H54 (cell line): ENCODE measurements at regions not wholly inside any gene's neighbourhood (a gene's known extent, or its start where the extent isn't known, plus 50 kb on each side); places are given as distances from the start of the nearest gene placed in this dataset.

ENCODE experiments used
- DNase-seq: peaks from one replicate; pipeline ENCODE4 v3.0.0; 2011; ENCODE audit warnings: low spot score, mixed read lengths; ENCODE audit not compliant: insufficient read length
- FAIRE-seq: peaks from 3 replicates; lab custom pipeline; 2011; peaks lifted over from hg19 to GRCh38; lab: Jason Lieb, UNC
- POLR2A ChIP-seq: IDR thresholded peaks from 2 replicates; pipeline ENCODE4 v1.6.1; 2011; ENCODE audit warnings: low read depth, mild to moderate bottlenecking, low read length

- FAIRE-seq, result no peak
- TF ChIP-seq POLR2A, result no peak
- no peak for DNase-seq
These were observed 385.0 kb downstream of the EFNA5 start for GRCh38 chr5:107285772-107286171.

GRCh38 chr5:107284822-107285525, 385.8 kb downstream of the EFNA5 start:
- FAIRE-seq (peak; percentile 83), DNase-seq (no peak)
- TF ChIP-seq POLR2A, result no peak

GRCh38 chr5:107282061-107282460, 388.7 kb downstream of the EFNA5 start:
- no peak for DNase-seq
- no peak for FAIRE-seq
- no peak for TF ChIP-seq POLR2A

- no peak for FAIRE-seq
- DNase-seq, result no peak
- TF ChIP-seq POLR2A, result no peak
These were observed 392.0 kb downstream of the EFNA5 start for GRCh38 chr5:107278774-107279173.

GRCh38 chr5:107277485-107278125, 393.1 kb downstream of the EFNA5 start:
- DNase-seq, result no peak
- no peak for FAIRE-seq
- no peak for TF ChIP-seq POLR2A

GRCh38 chr5:107275333-107275732, 395.4 kb downstream of the EFNA5 start:
- no peak for TF ChIP-seq POLR2A
- DNase-seq, result no peak
- no peak for FAIRE-seq

GRCh38 chr5:107274571-107274970, 396.2 kb downstream of the EFNA5 start:
- no peak for TF ChIP-seq POLR2A
- DNase-seq (no peak), FAIRE-seq (no peak)

GRCh38 chr5:107272954-107273353, 397.8 kb downstream of the EFNA5 start:
- FAIRE-seq, result no peak
- DNase-seq, result no peak
- TF ChIP-seq POLR2A, result no peak

GRCh38 chr5:107272509-107272908, 398.2 kb downstream of the EFNA5 start:
- FAIRE-seq, result peak; percentile 23

GRCh38 chr5:107271682-107272350, 398.9 kb downstream of the EFNA5 start:
- FAIRE-seq, result no peak
- TF ChIP-seq POLR2A, result no peak
- no peak for DNase-seq

More at GRCh38 chr5:107272509-107272908, 398.2 kb downstream of the EFNA5 start:
- DNase-seq, result no peak
- TF ChIP-seq POLR2A, result no peak

- no peak for TF ChIP-seq POLR2A
- FAIRE-seq, result no peak
These were observed 400.2 kb downstream of the EFNA5 start for GRCh38 chr5:107270561-107270960.

GRCh38 chr5:107269678-107270077, 401.1 kb downstream of the EFNA5 start:
- no peak for DNase-seq
- FAIRE-seq, result no peak
- no peak for TF ChIP-seq POLR2A

More at GRCh38 chr5:107270561-107270960, 400.2 kb downstream of the EFNA5 start:
- no peak for DNase-seq

GRCh38 chr5:107269256-107269655, 401.5 kb downstream of the EFNA5 start:
- no peak for TF ChIP-seq POLR2A
- FAIRE-seq (no peak), DNase-seq (no peak)

GRCh38 chr5:107268241-107268640, 402.5 kb downstream of the EFNA5 start:
- no peak for TF ChIP-seq POLR2A
- FAIRE-seq, result no peak
- DNase-seq, result no peak

GRCh38 chr5:107266100-107266499, 404.6 kb downstream of the EFNA5 start:
- TF ChIP-seq POLR2A, result no peak
- FAIRE-seq, result no peak
- DNase-seq, result no peak
